GM21529 (cell line): ENCODE measurements at regions not wholly inside any gene's neighbourhood (a gene's known extent, or its start where the extent isn't known, plus 50 kb on each side); places are given as distances from the start of the nearest gene placed in this dataset.
"Not testable (repeated sequence)": the region's sequence is repeated elsewhere in the genome, so short reads cannot be mapped to it uniquely, and the experiment has no call there.

ENCODE experiments used
- ATAC-seq: cut with Tn5 transposase; IDR thresholded peaks from one replicate; pipeline ENCODE4 v1.9.1; 2021; ENCODE audit not compliant: unreplicated experiment

DNA sequence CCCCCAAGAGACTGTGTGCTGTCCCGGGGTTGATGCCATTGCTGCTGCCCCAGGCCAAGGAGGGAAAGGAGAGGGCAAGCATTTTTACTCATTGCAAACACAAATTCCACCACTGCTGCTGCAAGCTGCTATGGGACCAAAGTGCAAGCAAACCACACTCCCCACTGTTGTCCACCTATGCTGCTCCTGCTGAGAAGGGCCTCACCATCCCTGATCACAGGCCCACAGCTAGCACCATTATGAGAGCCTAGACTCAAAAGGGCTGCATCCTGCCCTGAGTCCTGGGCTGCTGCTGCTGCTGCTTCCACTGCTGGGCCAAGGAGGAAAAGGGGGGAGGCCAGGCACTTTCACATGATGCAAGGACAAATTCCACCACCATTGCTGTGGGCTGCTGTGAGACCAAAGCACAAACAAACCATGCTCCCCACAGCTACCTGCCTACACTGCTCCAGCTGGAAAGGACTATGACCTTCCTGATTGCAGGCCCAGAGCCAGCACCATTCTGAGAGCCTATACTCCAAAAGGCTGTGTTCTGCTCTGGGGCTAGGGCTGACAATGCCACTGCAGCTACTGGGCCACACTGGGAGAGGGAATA is 218.2 kb upstream of the ZCCHC13 start:
- ATAC-seq, result no peak

GRCh38 chrX:74080165-74080564 is 223.8 kb upstream of the ZCCHC13 start:
- no peak for ATAC-seq

- ATAC-seq, result no peak
Observed at GRCh38 chrX:74065831-74066390, 213.4 kb upstream of the XIST start.

GRCh38 chrX:74063426-74064155 is 211.1 kb upstream of the XIST start:
- ATAC-seq, result no peak

GRCh38 chrX:74061879-74062278 is 209.4 kb upstream of the XIST start:
- no peak for ATAC-seq

DNA sequence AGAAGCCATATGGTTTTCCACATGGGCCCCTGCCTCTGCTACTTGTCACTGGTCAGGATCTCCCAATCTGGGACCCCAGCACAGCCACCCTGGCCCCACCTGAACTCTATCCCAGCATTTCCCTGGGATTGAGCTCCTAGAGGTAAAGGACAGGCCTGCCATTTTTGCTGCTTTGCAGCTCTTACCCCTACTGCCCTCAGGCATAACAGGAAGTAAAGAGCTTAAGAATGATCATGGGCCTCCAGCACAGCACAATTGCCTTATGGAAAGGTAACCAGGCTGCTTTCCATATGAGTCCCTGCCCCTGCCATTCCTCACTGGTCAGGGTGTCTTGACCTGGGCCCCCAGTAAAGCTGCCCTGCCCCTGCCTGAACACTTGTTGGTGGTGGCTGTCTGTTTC is 196.6 kb upstream of the XIST start:
- no peak for ATAC-seq

GRCh38 chrX:74034066-74034465 is 181.6 kb upstream of the XIST start:
- ATAC-seq, result not testable (repeated sequence)

GRCh38 chrX:74031527-74031926 is 179.0 kb upstream of the XIST start:
- not testable (repeated sequence) for ATAC-seq

GRCh38 chrX:74030766-74031165 is 178.3 kb upstream of the XIST start:
- ATAC-seq, result not testable (repeated sequence)

- not testable (repeated sequence) for ATAC-seq
Observed at GRCh38 chrX:74025145-74025544, 172.6 kb upstream of the XIST start.

DNA sequence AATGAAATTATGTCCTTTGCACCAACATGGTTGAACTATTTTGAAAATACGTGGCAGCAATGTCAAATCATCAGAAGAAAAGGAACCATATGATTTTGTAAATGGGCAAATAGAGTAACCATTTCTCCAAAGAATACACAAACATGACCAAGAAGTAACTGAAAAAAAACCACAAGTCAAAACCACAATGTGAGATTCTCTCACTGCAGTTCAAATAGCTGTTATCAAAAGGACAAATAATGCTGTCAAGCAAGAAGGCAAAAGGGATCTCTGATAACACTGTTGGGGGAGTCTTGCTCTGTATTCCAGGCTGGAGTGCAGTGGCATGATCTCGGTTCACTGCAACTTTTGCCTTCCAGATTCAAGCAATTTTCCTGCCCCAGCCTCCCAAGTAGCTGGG is 170.7 kb upstream of the XIST start:
- ATAC-seq, result no peak

DNA sequence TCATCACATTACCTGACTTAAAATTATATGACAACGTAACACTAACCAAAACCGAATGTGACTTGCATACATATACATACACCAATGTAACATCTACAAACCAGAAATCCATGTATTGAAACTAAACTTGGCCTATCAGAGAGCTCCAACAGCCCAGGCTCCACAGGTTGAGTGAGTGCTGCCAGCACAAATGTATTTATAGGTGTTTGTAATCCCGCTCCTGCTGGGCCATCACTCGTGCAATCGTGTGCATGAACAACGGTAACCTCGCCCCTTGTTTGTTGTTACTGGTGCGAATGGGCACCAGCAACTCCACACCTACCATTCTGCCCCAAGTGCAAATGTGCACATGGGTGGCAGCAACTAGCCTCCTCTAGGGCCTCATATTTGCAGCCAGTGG is 165.7 kb upstream of the XIST start:
- no peak for ATAC-seq

- peak; percentile 98 for ATAC-seq
Observed at GRCh38 chrX:74015379-74016019, 163.0 kb upstream of the XIST start.

- ATAC-seq, result no peak
Observed at GRCh38 chrX:74009041-74009440, 156.5 kb upstream of the XIST start.

DNA sequence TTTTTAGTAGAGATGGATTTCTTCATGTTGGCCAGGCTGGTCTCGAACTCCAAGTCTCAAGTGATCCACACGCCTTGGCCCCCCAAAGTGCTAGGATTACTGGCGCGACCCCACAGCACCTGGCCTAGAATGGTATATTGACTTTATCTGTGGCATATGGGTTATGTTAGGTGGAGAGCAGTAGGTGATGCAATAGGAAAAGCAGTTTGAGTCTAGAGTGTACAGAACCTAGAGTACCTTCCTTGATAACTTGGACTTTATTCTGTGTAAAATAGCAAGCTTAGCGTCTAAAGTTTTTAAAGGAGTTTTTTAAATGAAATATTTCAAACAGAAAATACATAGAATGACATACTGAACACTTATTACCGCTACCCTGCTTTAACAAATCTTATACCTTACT is 139.5 kb upstream of the XIST start:
- no peak for ATAC-seq

DNA sequence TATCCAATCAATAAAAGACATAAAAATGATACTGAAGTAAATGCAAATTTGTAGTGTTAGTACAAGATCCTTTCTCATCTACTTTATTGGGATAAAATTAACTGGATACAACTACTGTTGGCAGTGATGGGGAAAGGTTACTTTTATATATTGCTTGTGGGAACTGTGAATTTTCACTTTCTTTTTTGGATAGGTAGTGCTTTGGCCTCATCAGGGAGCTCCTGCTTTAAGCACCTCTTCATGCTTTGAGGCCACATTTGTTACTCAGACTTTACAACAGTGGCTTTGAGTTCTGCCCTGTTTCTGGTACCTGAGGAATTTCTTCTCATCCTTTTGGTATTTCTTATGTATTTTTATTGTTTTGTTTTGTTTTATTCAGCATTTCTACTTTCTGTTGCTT is 134.7 kb upstream of the XIST start:
- ATAC-seq, result no peak

- ATAC-seq, result no peak
Observed at GRCh38 chrX:73979551-73980131, 127.1 kb upstream of the XIST start.

GRCh38 chrX:73977542-73978169 is 125.1 kb upstream of the XIST start:
- ATAC-seq, result peak; percentile 77

DNA sequence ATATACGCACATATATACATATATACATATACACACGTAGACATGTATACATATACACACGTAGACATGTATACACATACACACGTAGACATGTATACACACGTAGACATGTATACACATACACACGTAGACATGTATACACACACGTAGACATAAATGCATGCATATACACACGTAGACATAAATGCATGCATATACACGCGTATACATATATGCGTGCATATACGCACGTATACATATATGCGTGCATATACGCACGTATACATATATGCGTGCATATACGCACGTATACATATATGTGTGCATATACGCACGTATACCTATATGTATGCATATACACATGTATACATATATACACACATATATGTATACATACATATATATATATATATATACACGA is 114.9 kb upstream of the XIST start:
- ATAC-seq, result not testable (repeated sequence)

DNA sequence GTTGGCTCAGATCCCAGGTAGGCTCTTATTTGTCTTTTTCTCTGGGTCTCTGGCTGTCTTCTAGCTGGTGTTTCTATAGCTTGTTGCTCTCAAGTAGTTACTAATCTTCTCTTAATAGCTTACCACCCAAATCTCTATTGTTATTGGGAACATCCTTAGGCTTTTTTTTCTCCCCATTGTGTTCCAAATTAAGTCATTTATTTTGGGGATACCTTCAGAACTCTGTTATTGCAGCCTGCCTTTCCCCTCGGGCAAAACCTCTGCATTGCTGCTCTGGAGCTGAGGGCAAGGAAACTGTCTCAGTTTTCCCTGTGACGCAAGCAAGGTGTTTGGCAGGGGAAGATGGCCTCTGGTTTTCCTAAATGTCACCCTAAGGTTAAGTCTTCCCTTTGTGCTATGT is 113.3 kb upstream of the XIST start:
- ATAC-seq, result no peak

DNA sequence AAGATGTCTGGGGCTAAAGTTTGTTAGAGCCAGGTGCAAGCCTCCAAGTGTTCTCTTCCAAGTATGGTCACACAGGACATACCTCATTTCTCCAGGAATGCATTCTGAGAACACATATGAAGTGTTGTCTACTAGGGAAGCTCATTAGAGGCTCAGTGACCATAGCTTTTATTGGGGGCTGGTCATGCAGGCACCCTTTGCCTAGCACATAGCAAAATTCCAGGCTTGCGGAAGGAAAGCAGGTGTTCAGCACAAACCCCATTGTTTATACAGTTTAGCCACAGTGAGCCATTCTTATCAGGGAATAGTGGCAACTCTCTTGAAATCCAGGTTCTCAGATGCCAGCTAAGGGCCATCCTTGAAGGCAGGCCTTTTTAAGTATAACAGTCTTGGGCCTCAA is 112.1 kb upstream of the XIST start:
- ATAC-seq, result no peak
